ENCODE measurements at regions not wholly inside any gene's neighbourhood (a gene's known extent, or its start where the extent isn't known, plus 50 kb on each side); places are given as distances from the start of the nearest gene placed in this dataset.

- no peak overlapping the region for H3K9ac ChIP-seq (ENCODE audit: low read depth in 1 of 2, low read length in 2 of 2)
- DNase-seq (ENCODE audit: low spot score) = no peak
These were observed 229.6 kb upstream of the HTR2A start for GRCh38 chr13:47126432-47126831.

More at GRCh38 chr13:47126432-47126831, 229.6 kb upstream of the HTR2A start:
- Histone ChIP-seq H3K27me3 (ENCODE audit: control insufficient read depth in 4 of 4, insufficient read depth in 4 of 4, low read length in 3 of 4) (no peaks in the 10 kb centered on the region), H3K9me3 (ENCODE audit: control insufficient read depth in 4 of 4, low read length in 3 of 4) (no peaks in the 10 kb centered on the region), H3K36me3 (ENCODE audit: control insufficient read depth in 4 of 4, insufficient read depth in 3 of 4, low read depth in 1 of 4, low read length in 3 of 4) (no peaks in the 10 kb centered on the region), H3K4me3 (ENCODE audit: low read depth in 1 of 3, low read length in 3 of 3) (no peak overlapping the region), H3K4me1 (ENCODE audit: control insufficient read depth in 4 of 4, insufficient read depth in 4 of 4, low read length in 3 of 4) (peaks cover 0 to 4% (median under 1%) of the 10 kb centered on the region in 4 donors), H3K27ac (ENCODE audit: low read depth in 1 of 2, low read length in 2 of 2) (peak overlapping the region in 1 of 2 donors; percentile 47)
- 43% methylated on average over 2 of the region's 2 CpGs for WGBS
- TF ChIP-seq FOXA2 (IDR thresholded peaks at IDR 0.05) = peak; percentile 91
- no peak for TF ChIP-seq EGR1 (IDR thresholded peaks at IDR 0.05; ENCODE audit: low read depth in 2 of 2)
- no peak for TF ChIP-seq REST (IDR thresholded peaks at IDR 0.05)
- peak; percentile 67 for TF ChIP-seq CTCF (IDR thresholded peaks at IDR 0.05; ENCODE audit: low read depth, low read length, missing input control)
- TF ChIP-seq RXRA (IDR thresholded peaks at IDR 0.05) = peak; percentile 62 to 78
- TF ChIP-seq ZBTB33 (IDR thresholded peaks at IDR 0.05) = no peak
- TF ChIP-seq GABPA (IDR thresholded peaks at IDR 0.05 in 1 of 2, conservative IDR thresholded peaks at IDR 0.05 in 1 of 2) = no peak
- TF ChIP-seq HNF4A (conservative IDR thresholded peaks at IDR 0.05) = peak; percentile 71 to 77
- peak; percentile 26 for TF ChIP-seq HNF4G (IDR thresholded peaks at IDR 0.05)
- peak; percentile 94 for TF ChIP-seq ATF3 (IDR thresholded peaks at IDR 0.05)
- TF ChIP-seq NR2F2 (IDR thresholded peaks at IDR 0.05) = no peak
- TF ChIP-seq FOXA1 (IDR thresholded peaks at IDR 0.05) = peak; percentile 22
- TF ChIP-seq YY1 (IDR thresholded peaks at IDR 0.05) = peak; percentile 49
- TF ChIP-seq MAX (IDR thresholded peaks at IDR 0.05) = peak; percentile 58
- no peak for TF ChIP-seq TAF1 (conservative IDR thresholded peaks at IDR 0.05)
- peak; percentile 65 for TF ChIP-seq SP1 (IDR thresholded peaks at IDR 0.05)
- peak; percentile 38 to 73 for TF ChIP-seq JUND (IDR thresholded peaks at IDR 0.05)
- TF ChIP-seq RAD21 (IDR thresholded peaks at IDR 0.05) = peak; percentile 96 to 97
